IPS-20b (cell line): ENCODE measurements at regions not wholly inside any gene's neighbourhood (a gene's known extent, or its start where the extent isn't known, plus 50 kb on each side); places are given as distances from the start of the nearest gene placed in this dataset.

Experiments
- H3K27ac ChIP-seq: one replicate; pipeline ENCODE4 v1.5.1; 2013; ENCODE audit warnings: low read length
- H3K27me3 ChIP-seq: 2 replicates; pipeline ENCODE4 v1.6.1; 2013; ENCODE audit warnings: mild to moderate bottlenecking, low read length, inconsistent platforms; ENCODE audit not compliant: insufficient read depth
- H3K36me3 ChIP-seq: 2 replicates; pipeline ENCODE4 v1.6.1; 2013; ENCODE audit warnings: low read depth, mild to moderate bottlenecking, inconsistent platforms, low read length, moderate library complexity; ENCODE audit not compliant: insufficient read depth
- H3K4me1 ChIP-seq: 2 replicates; pipeline ENCODE4 v1.6.1; 2013; ENCODE audit warnings: mild to moderate bottlenecking, control low read depth, inconsistent platforms, low read length, moderate library complexity; ENCODE audit not compliant: insufficient read depth
- H3K4me3 ChIP-seq: 2 replicates; pipeline ENCODE4 v1.5.1; 2013; ENCODE audit warnings: mild to moderate bottlenecking, low read length, inconsistent platforms
- H3K9ac ChIP-seq: 2 replicates; pipeline ENCODE4 v1.6.1; 2013; ENCODE audit warnings: low read depth, mild to moderate bottlenecking, inconsistent platforms, low read length, moderate library complexity
- H3K9me3 ChIP-seq: 2 replicates; pipeline ENCODE4 v1.6.1; 2013; ENCODE audit warnings: mild to moderate bottlenecking, low read depth, low read length, inconsistent platforms; ENCODE audit not compliant: insufficient read depth

GRCh38 chr9:135369412-135369990 lies 110.1 kb upstream of the PPP1R26 start:
- Histone ChIP-seq H3K9me3 (0 out of 2 replicates have a peak, but pooled peaks cover 5% of the 10 kb centered on the region), H3K36me3 (no peaks in the 10 kb centered on the region), H3K9ac (no peak overlapping the region), H3K4me1 (peaks cover 11% of the 10 kb centered on the region; the same call in 1 of the 2 replicates), H3K27ac (no peak overlapping the region), H3K4me3 (no peak overlapping the region), H3K27me3 (no peaks in the 10 kb centered on the region)

- Histone ChIP-seq H3K9me3 (0 out of 2 replicates have a peak, but pooled peaks cover 5% of the 10 kb centered on the region), H3K4me1 (peaks cover 6% of the 10 kb centered on the region; the same call in 1 of the 2 replicates), H3K27me3 (no peaks in the 10 kb centered on the region), H3K36me3 (no peaks in the 10 kb centered on the region), H3K4me3 (no peak overlapping the region), H3K9ac (no peak overlapping the region), H3K27ac (no peak overlapping the region)
Measured at GRCh38 chr9:135370411-135371375, 108.9 kb upstream of the PPP1R26 start.

GRCh38 chr9:135371535-135371934 lies 108.0 kb upstream of the PPP1R26 start:
- Histone ChIP-seq H3K27ac (no peak overlapping the region), H3K9ac (no peak overlapping the region), H3K4me3 (no peak overlapping the region), H3K36me3 (no peaks in the 10 kb centered on the region), H3K27me3 (no peaks in the 10 kb centered on the region), H3K9me3 (0 out of 2 replicates have a peak, but pooled peaks cover 5% of the 10 kb centered on the region), H3K4me1 (no peaks in the 10 kb centered on the region; the same call in 1 of the 2 replicates)

- 0 out of 2 replicates have a peak, but pooled peaks cover 5% of the 10 kb centered on the region for H3K9me3 ChIP-seq
- no peak overlapping the region for H3K4me3 ChIP-seq
- no peak overlapping the region for H3K27ac ChIP-seq
- H3K27me3 ChIP-seq = no peaks in the 10 kb centered on the region
- H3K9ac ChIP-seq = no peak overlapping the region
- no peaks in the 10 kb centered on the region for H3K36me3 ChIP-seq
- no peaks in the 10 kb centered on the region for H3K4me1 ChIP-seq
Measured at GRCh38 chr9:135372036-135372435, 107.5 kb upstream of the PPP1R26 start.

GRCh38 chr9:135372501-135373008 lies 107.0 kb upstream of the PPP1R26 start:
- H3K4me1 ChIP-seq = no peaks in the 10 kb centered on the region
- H3K27me3 ChIP-seq = no peaks in the 10 kb centered on the region
- no peak overlapping the region for H3K4me3 ChIP-seq
- 0 out of 2 replicates have a peak, but pooled peaks cover 5% of the 10 kb centered on the region for H3K9me3 ChIP-seq
- H3K9ac ChIP-seq = no peak overlapping the region
- no peak overlapping the region for H3K27ac ChIP-seq
- H3K36me3 ChIP-seq = no peaks in the 10 kb centered on the region

GRCh38 chr9:135373151-135373685 lies 106.4 kb upstream of the PPP1R26 start:
- no peak overlapping the region for H3K4me3 ChIP-seq
- H3K27ac ChIP-seq = no peak overlapping the region
- H3K9ac ChIP-seq = no peak overlapping the region
- H3K27me3 ChIP-seq = no peaks in the 10 kb centered on the region
- 0 out of 2 replicates have a peak, but pooled peaks cover 5% of the 10 kb centered on the region for H3K9me3 ChIP-seq
- H3K36me3 ChIP-seq = no peaks in the 10 kb centered on the region
- H3K4me1 ChIP-seq = no peaks in the 10 kb centered on the region

GRCh38 chr9:135373820-135374219 lies 105.8 kb upstream of the PPP1R26 start:
- no peaks in the 10 kb centered on the region for H3K9me3 ChIP-seq

GRCh38 chr9:135374591-135374990 lies 105.0 kb upstream of the PPP1R26 start:
- no peaks in the 10 kb centered on the region for H3K27me3 ChIP-seq
- H3K9me3 ChIP-seq = no peaks in the 10 kb centered on the region
- H3K4me3 ChIP-seq = no peak overlapping the region
- H3K4me1 ChIP-seq = no peaks in the 10 kb centered on the region
- H3K9ac ChIP-seq = no peak overlapping the region
- no peak overlapping the region for H3K27ac ChIP-seq
- no peaks in the 10 kb centered on the region for H3K36me3 ChIP-seq

More at GRCh38 chr9:135373820-135374219, 105.8 kb upstream of the PPP1R26 start:
- Histone ChIP-seq H3K4me1 (no peaks in the 10 kb centered on the region), H3K9ac (no peak overlapping the region), H3K36me3 (no peaks in the 10 kb centered on the region), H3K4me3 (no peak overlapping the region), H3K27ac (no peak overlapping the region), H3K27me3 (no peaks in the 10 kb centered on the region)

- H3K27ac ChIP-seq = no peak overlapping the region
Measured at GRCh38 chr9:135375001-135375400, 104.6 kb upstream of the PPP1R26 start.

GRCh38 chr9:135376511-135377265 lies 102.9 kb upstream of the PPP1R26 start:
- Histone ChIP-seq H3K9ac (no peak overlapping the region), H3K9me3 (no peaks in the 10 kb centered on the region), H3K4me3 (no peak overlapping the region), H3K27ac (no peak overlapping the region), H3K27me3 (no peaks in the 10 kb centered on the region), H3K4me1 (no peaks in the 10 kb centered on the region), H3K36me3 (no peaks in the 10 kb centered on the region)

More at GRCh38 chr9:135375001-135375400, 104.6 kb upstream of the PPP1R26 start:
- no peaks in the 10 kb centered on the region for H3K36me3 ChIP-seq
- H3K9ac ChIP-seq = no peak overlapping the region
- no peak overlapping the region for H3K4me3 ChIP-seq
- no peaks in the 10 kb centered on the region for H3K4me1 ChIP-seq
- H3K9me3 ChIP-seq = no peaks in the 10 kb centered on the region
- no peaks in the 10 kb centered on the region for H3K27me3 ChIP-seq

- H3K36me3 ChIP-seq = no peaks in the 10 kb centered on the region
- no peaks in the 10 kb centered on the region for H3K27me3 ChIP-seq
- H3K9ac ChIP-seq = no peak overlapping the region
- H3K4me3 ChIP-seq = no peak overlapping the region
- H3K27ac ChIP-seq = no peak overlapping the region
- H3K9me3 ChIP-seq = no peaks in the 10 kb centered on the region
- no peaks in the 10 kb centered on the region for H3K4me1 ChIP-seq
Measured at GRCh38 chr9:135377431-135377830, 102.2 kb upstream of the PPP1R26 start.
